GM12878 (cell line): ENCODE measurements at regions not wholly inside any gene's neighbourhood (a gene's known extent, or its start where the extent isn't known, plus 50 kb on each side); places are given as distances from the start of the nearest gene placed in this dataset.

ENCODE experiments used
- CBX3 ChIP-seq: fragments of 200-600 bp; sonication (generic); IDR thresholded peaks from 2 replicates; pipeline ENCODE4 v1.6.1; 2016; ENCODE audit warnings: low read depth, borderline replicate concordance
- CHD2 ChIP-seq: IDR thresholded peaks from 2 replicates; pipeline ENCODE4 v1.6.1; 2011; ENCODE audit warnings: low read depth, low read length, improper control_type of control experiment, borderline replicate concordance
- CREM ChIP-seq: IDR thresholded peaks from 2 replicates; pipeline ENCODE4 v1.6.1; 2014; ENCODE audit warnings: antibody characterized with exemption, low read depth
- FOXM1 ChIP-seq: IDR thresholded peaks from 2 replicates; pipeline ENCODE4 v1.6.1; 2012; ENCODE audit warnings: low read depth, mild to moderate bottlenecking, inconsistent platforms, low read length, moderate library complexity
- KAT2A ChIP-seq: conservative IDR thresholded peaks from 2 replicates; pipeline ENCODE4 v1.6.1; 2011; ENCODE audit warnings: low read depth, low read length; ENCODE audit not compliant: control insufficient read depth
- MXI1 ChIP-seq: fragments of 150-350 bp; IDR thresholded peaks from 2 replicates; pipeline ENCODE4 v1.6.1; 2011; ENCODE audit warnings: low read depth, mild to moderate bottlenecking, inconsistent platforms, low read length, improper control_type of control experiment
- NR2C2 ChIP-seq: IDR thresholded peaks from 2 replicates; pipeline ENCODE4 v1.6.1; 2011; ENCODE audit warnings: borderline replicate concordance, low read depth; ENCODE audit not compliant: control insufficient read depth, insufficient read length
- NRF1 ChIP-seq: conservative IDR thresholded peaks from 2 replicates; pipeline ENCODE4 v1.6.1; 2011; ENCODE audit warnings: mild to moderate bottlenecking, low read depth, low read length, improper control_type of control experiment
- PRDM15 ChIP-seq: fragments of 450-650 bp; formaldehyde crosslinking; IDR thresholded peaks from 2 replicates; pipeline ENCODE4 v1.4.0; 2020; ENCODE audit warnings: mild to moderate bottlenecking, moderate library complexity
- REST ChIP-seq: IDR thresholded peaks from 2 replicates; pipeline ENCODE4 v1.6.1; 2012; ENCODE audit warnings: mild to moderate bottlenecking, low read depth, low read length

GRCh38 chr9:119986205-119986604 is 593.8 kb downstream of the CDK5RAP2 start (continued):
- TF ChIP-seq NR2C2 (no peak), PRDM15 (CRISPR knock-in tag) (no peak), REST (no peak), CBX3 (no peak), CREM (no peak), MXI1 (no peak), CHD2 (no peak), FOXM1 (no peak), NRF1 (no peak), KAT2A (no peak)
